Endothelial cell of umbilical vein (primary cell): ENCODE measurements at regions not wholly inside any gene's neighbourhood (a gene's known extent, or its start where the extent isn't known, plus 50 kb on each side); places are given as distances from the start of the nearest gene placed in this dataset.

ENCODE experiments used
- BruUV-seq: library from RNA; stranded (reverse); fragments of 400-500 nt; replicated peaks from 2 replicates; lab custom pipeline; 2021; lab: Mats Ljungman, UMichigan
- CTCF ChIA-PET: fragments of 300-600, 350-600 bp; sonication (Branson Sonifier 250); formaldehyde crosslinking; loops from one replicate; lab custom pipeline; 2021; ENCODE audit warnings: antibody characterized with exemption, inconsistent platforms; lab: Charles Lee
- POLR2A ChIA-PET: fragments of 300-600, 350-600 bp; sonication (Branson Sonifier 250); formaldehyde crosslinking; loops from one replicate; lab custom pipeline; 2021; ENCODE audit warnings: antibody characterized with exemption, inconsistent platforms; lab: Charles Lee
- DNase-seq: peaks from one replicate; pipeline ENCODE4 v3.0.0-alpha.2; 2011; ENCODE audit warnings: low read depth, low spot score
- FAIRE-seq: peaks from 2 replicates; lab custom pipeline; 2011; peaks lifted over from hg19 to GRCh38; lab: Jason Lieb, UNC
- H2AFZ ChIP-seq: 2 replicates; pipeline ENCODE4 v1.6.0; 2012; ENCODE audit warnings: low read depth, low read length, control low read depth, inconsistent platforms
- H3K27ac ChIP-seq: 2 replicates; pipeline ENCODE4 v1.5.1; 2011; ENCODE audit warnings: low read depth, mild to moderate bottlenecking, control low read depth, low read length, moderate library complexity; ENCODE audit not compliant: insufficient read depth
- H3K27me3 ChIP-seq, 2 experiments: 2 replicates each; pipeline versions ENCODE4 v1.6.0 to v1.6.1; 2011; ENCODE audit warnings: low read length in 2 of 2, mixed read lengths in 1 of 2; ENCODE audit not compliant: control insufficient read depth in 2 of 2, insufficient read depth in 2 of 2
- H3K36me3 ChIP-seq, 2 experiments: 2 replicates in 1 of 2; 3 replicates in 1 of 2; pipeline ENCODE4 v1.5.1; 2011; ENCODE audit warnings: low read length in 2 of 2, mild to moderate bottlenecking in 1 of 2, moderate library complexity in 1 of 2; ENCODE audit not compliant: control insufficient read depth in 2 of 2, insufficient read depth in 2 of 2; ENCODE audit errors: extremely low read depth in 1 of 2
- H3K4me1 ChIP-seq: 3 replicates; pipeline ENCODE4 v1.5.1; 2011; ENCODE audit warnings: mild to moderate bottlenecking, low read length; ENCODE audit not compliant: control insufficient read depth, insufficient read depth; ENCODE audit errors: extremely low read depth
- H3K4me2 ChIP-seq: 2 replicates; pipeline ENCODE4 v1.6.1; 2011; ENCODE audit warnings: low read length, control low read depth, mixed read lengths; ENCODE audit not compliant: insufficient read depth
- H3K4me3 ChIP-seq, 3 experiments: fragments of 200-600 bp in 1 of 3; sonication (generic), shearing (Covaris generic) in 1 of 3; replicated peaks in 1 of 3; 2 replicates each; pipeline ENCODE4 v1.5.1; 2011 to 2016; ENCODE audit warnings: control low read depth in 3 of 3, low read length in 3 of 3, mild to moderate bottlenecking in 2 of 3, inconsistent platforms in 1 of 3, low read depth in 1 of 3, moderate library complexity in 1 of 3; ENCODE audit not compliant: insufficient read depth in 1 of 3
- H3K79me2 ChIP-seq: 2 replicates; pipeline ENCODE4 v1.6.0; 2012; ENCODE audit warnings: low read length, inconsistent platforms; ENCODE audit not compliant: control insufficient read depth, insufficient read depth
- H3K9ac ChIP-seq: replicated peaks from 2 replicates; pipeline ENCODE3; 2011; ENCODE audit warnings: low read length, control low read depth; ENCODE audit not compliant: insufficient read depth; ENCODE audit errors: extremely low read depth
- H3K9me1 ChIP-seq: replicated peaks from 3 replicates; pipeline ENCODE4 v1.6.0; 2011; ENCODE audit warnings: mild to moderate bottlenecking, low read length; ENCODE audit not compliant: control insufficient read depth, insufficient read depth; ENCODE audit errors: extremely low read depth
- H3K9me3 ChIP-seq: replicated peaks from 2 replicates; pipeline ENCODE4 v1.5.1; 2012; ENCODE audit warnings: low read length, inconsistent platforms; ENCODE audit not compliant: control insufficient read depth, insufficient read depth
- H4K20me1 ChIP-seq: replicated peaks from 2 replicates; pipeline ENCODE3; 2011; ENCODE audit warnings: mild to moderate bottlenecking, low read length; ENCODE audit not compliant: control insufficient read depth, insufficient read depth; ENCODE audit errors: extremely low read depth
- EZH2 ChIP-seq: IDR thresholded peaks from 2 replicates; pipeline ENCODE4 v1.6.1; 2012; ENCODE audit warnings: borderline replicate concordance, low read depth, mild to moderate bottlenecking, moderate library complexity, low read length, inconsistent platforms; ENCODE audit not compliant: severe bottlenecking
- FOS ChIP-seq: IDR thresholded peaks from 2 replicates; pipeline ENCODE4 v1.6.1; 2011; ENCODE audit warnings: mild to moderate bottlenecking, low read length, moderate library complexity, borderline replicate concordance; ENCODE audit not compliant: insufficient read depth
- GATA2 ChIP-seq: IDR thresholded peaks from 2 replicates; pipeline ENCODE4 v1.7.0; 2011; ENCODE audit warnings: low read depth, mild to moderate bottlenecking, moderate library complexity, mixed read lengths, low read length; ENCODE audit not compliant: insufficient read length, insufficient read depth
- JUN ChIP-seq: IDR thresholded peaks from 2 replicates; pipeline ENCODE4 v1.6.1; 2011; ENCODE audit warnings: borderline replicate concordance, low read depth; ENCODE audit not compliant: insufficient read length, insufficient read depth
- MYC ChIP-seq: IDR thresholded peaks from one replicate; pipeline ENCODE4 v1.6.1; 2011; ENCODE audit warnings: mild to moderate bottlenecking, low read depth, low read length
- POLR2A ChIP-seq: IDR thresholded peaks from 2 replicates; pipeline ENCODE4 v1.6.1; 2012; ENCODE audit warnings: low read depth, mild to moderate bottlenecking, control low read depth, low read length
- POLR2AphosphoS5 ChIP-seq: IDR thresholded peaks from 2 replicates; pipeline ENCODE4 v1.6.1; 2012; ENCODE audit warnings: low read depth, mild to moderate bottlenecking, control low read depth, low read length, moderate library complexity; ENCODE audit not compliant: insufficient read depth
- dilution Hi-C: fragments of 300-500 bp; cut with MboI; formaldehyde crosslinking; loops from one replicate; pipeline ENCODE4 v1.15.0; 2019; ENCODE audit warnings: low sequenced_read_pairs; ENCODE audit not compliant: extremely low pct_ligation_motif_present
- intact Hi-C: fragments of 100-400 bp; cut with micrococcal nuclease; formaldehyde crosslinking; loops from one replicate; pipeline ENCODE4 v1.10.0; 2022
- TF ChIP-seq, protein P1 (sequence below): IDR thresholded peaks from 2 replicates; pipeline ENCODE4 v1.6.1; 2011; ENCODE audit not compliant: insufficient read depth, insufficient read length
- TF ChIP-seq, protein P2 (sequence below), 2 donors: IDR thresholded peaks; 1 replicate in 1 of 2; 2 replicates in 1 of 2; pipeline ENCODE4 v1.5.1; 2011; ENCODE audit warnings: low read length in 2 of 2, mild to moderate bottlenecking in 2 of 2, moderate library complexity in 2 of 2, control low read depth in 1 of 2, inconsistent platforms in 1 of 2, low read depth in 1 of 2; ENCODE audit not compliant: insufficient read depth in 1 of 2; ENCODE audit errors: extremely low read depth in 1 of 2

DNA sequence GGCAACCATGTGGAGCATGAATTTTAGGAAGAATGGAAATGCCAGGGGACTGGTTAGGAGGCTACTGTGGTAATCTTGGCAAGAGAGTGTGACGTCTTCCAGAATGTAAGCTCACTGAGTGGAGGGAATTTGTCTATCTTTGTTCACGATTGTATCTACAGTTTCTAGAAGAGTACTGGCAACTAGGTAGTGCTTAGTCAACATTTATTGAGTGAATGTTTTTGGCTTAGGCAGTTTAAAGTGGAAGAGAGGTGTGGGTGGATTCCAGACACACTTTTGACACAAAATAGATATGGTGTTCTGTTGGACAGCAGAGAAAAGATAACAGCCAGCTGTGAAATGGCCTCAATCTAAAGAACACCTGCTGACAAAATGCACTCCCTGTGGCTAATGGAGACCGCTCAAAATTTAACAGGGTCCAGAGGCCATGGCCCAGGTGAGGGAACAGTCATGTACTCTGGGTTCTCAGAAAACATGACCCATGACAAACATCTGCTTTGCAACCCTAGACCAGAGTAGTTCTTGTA, 139.3 kb downstream of the GPX5 start:
- DNase-seq = no peak
- no peak for TF ChIP-seq EZH2
- TF ChIP-seq, protein P1, sequence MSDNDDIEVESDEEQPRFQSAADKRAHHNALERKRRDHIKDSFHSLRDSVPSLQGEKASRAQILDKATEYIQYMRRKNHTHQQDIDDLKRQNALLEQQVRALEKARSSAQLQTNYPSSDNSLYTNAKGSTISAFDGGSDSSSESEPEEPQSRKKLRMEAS = no peak
- no peak for TF ChIP-seq POLR2A
- TF ChIP-seq MYC = no peak
- TF ChIP-seq JUN = no peak
- no peak for TF ChIP-seq POLR2AphosphoS5
- TF ChIP-seq GATA2 = no peak
- Histone ChIP-seq H3K9me3 (no peaks in the 10 kb centered on the region), H3K79me2 (no peaks in the 10 kb centered on the region), H3K9me1 (no peaks in the 10 kb centered on the region), H3K4me3 (no peak overlapping the region), H3K36me3 (no peaks in the 10 kb centered on the region), H3K9ac (no peak overlapping the region), H3K4me1 (no peaks in the 10 kb centered on the region), H3K4me2 (no peak overlapping the region), H3K27ac (no peak overlapping the region), H4K20me1 (no peaks in the 10 kb centered on the region), H3K27me3 (peaks cover under 1 to 1% of the 10 kb centered on the region in 2 experiments), H2AFZ (no peak overlapping the region)
- intact Hi-C loops = no loop called here
- dilution Hi-C loops = no loop called here
- ChIA-PET POLR2A (no interaction called here), CTCF (no interaction called here)
- BruUV-seq = no TSS peak
- no peak for FAIRE-seq

DNA sequence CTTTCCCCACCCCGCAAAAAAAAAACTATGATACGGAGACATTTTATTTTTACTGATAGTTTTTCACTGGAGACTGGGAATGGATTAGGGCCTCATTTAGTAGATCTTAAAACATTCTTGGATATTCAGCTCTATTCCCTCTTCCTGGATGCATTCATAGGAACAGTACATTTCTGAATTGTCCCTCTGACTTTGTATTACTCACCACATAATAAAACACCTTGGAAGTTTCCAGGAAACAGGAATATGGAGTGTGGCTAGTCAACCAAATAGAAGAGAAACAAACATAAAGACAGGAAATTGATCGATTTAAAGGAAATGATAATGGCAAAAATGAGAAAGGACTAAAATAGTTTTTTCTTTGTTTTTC, 147.7 kb downstream of the GPX5 start:
- Histone ChIP-seq H3K9ac (no peak overlapping the region), H3K79me2 (no peaks in the 10 kb centered on the region), H3K4me3 (no peak overlapping the region), H3K9me3 (no peaks in the 10 kb centered on the region), H4K20me1 (no peaks in the 10 kb centered on the region), H3K27me3 (peaks cover 5 to 6% of the 10 kb centered on the region in 2 experiments), H2AFZ (no peak overlapping the region), H3K9me1 (no peaks in the 10 kb centered on the region), H3K36me3 (no peaks in the 10 kb centered on the region), H3K4me2 (no peak overlapping the region), H3K4me1 (peaks cover 8% of the 10 kb centered on the region), H3K27ac (no peak overlapping the region)
- CTCF ChIA-PET = interaction anchor here (0.7 to 1.7 kb wide), 5 partner anchors 11 to 177 kb away, joined by 3 to 13 read pairs (median 3); no protein-coding TSS in a partner anchor
- DNase-seq (no peak), FAIRE-seq (no peak)
- TF ChIP-seq JUN (no peak), EZH2 (no peak), POLR2A (no peak), POLR2AphosphoS5 (no peak), FOS (no peak), GATA2 (no peak), MYC (no peak)
- TF ChIP-seq, protein P1 = no peak
- TF ChIP-seq, protein P2, sequence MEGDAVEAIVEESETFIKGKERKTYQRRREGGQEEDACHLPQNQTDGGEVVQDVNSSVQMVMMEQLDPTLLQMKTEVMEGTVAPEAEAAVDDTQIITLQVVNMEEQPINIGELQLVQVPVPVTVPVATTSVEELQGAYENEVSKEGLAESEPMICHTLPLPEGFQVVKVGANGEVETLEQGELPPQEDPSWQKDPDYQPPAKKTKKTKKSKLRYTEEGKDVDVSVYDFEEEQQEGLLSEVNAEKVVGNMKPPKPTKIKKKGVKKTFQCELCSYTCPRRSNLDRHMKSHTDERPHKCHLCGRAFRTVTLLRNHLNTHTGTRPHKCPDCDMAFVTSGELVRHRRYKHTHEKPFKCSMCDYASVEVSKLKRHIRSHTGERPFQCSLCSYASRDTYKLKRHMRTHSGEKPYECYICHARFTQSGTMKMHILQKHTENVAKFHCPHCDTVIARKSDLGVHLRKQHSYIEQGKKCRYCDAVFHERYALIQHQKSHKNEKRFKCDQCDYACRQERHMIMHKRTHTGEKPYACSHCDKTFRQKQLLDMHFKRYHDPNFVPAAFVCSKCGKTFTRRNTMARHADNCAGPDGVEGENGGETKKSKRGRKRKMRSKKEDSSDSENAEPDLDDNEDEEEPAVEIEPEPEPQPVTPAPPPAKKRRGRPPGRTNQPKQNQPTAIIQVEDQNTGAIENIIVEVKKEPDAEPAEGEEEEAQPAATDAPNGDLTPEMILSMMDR (IDR thresholded peaks at IDR 0.05; ENCODE audit: extremely low read depth in 1 of 2, insufficient read depth in 1 of 2, low read depth in 1 of 2, low read length in 2 of 2) = no peak
- no TSS peak for BruUV-seq
- intact Hi-C loops (loop anchor here (1.0 to 5.0 kb wide), 2 partner anchors 15 to 269 kb away; no protein-coding TSS in a partner anchor), dilution Hi-C loops (no loop called here)
- POLR2A ChIA-PET = no interaction called here
